GM19324 (cell line): ENCODE measurements at regions not wholly inside any gene's neighbourhood (a gene's known extent, or its start where the extent isn't known, plus 50 kb on each side); places are given as distances from the start of the nearest gene placed in this dataset.
"Not testable (repeated sequence)": the region's sequence is repeated elsewhere in the genome, so short reads cannot be mapped to it uniquely, and the experiment has no call there.

ENCODE experiments used
- ATAC-seq: cut with Tn5 transposase; IDR thresholded peaks from one replicate; pipeline ENCODE4 v1.9.1; 2021; ENCODE audit warnings: mild to moderate bottlenecking, moderate library complexity; ENCODE audit not compliant: unreplicated experiment, low FRiP score

GRCh38 chrX:139475432-139475831, 55.1 kb upstream of the F9 start:
- no peak for ATAC-seq

- not testable (repeated sequence) for ATAC-seq
Measured at GRCh38 chrX:139461945-139462344, 68.6 kb upstream of the F9 start.

GRCh38 chrX:139454743-139455142, 75.8 kb upstream of the F9 start:
- no peak for ATAC-seq

- no peak for ATAC-seq
Measured at GRCh38 chrX:139448996-139449395, 81.5 kb upstream of the F9 start.

GRCh38 chrX:139446832-139447231, 83.7 kb upstream of the F9 start:
- ATAC-seq, result no peak

DNA sequence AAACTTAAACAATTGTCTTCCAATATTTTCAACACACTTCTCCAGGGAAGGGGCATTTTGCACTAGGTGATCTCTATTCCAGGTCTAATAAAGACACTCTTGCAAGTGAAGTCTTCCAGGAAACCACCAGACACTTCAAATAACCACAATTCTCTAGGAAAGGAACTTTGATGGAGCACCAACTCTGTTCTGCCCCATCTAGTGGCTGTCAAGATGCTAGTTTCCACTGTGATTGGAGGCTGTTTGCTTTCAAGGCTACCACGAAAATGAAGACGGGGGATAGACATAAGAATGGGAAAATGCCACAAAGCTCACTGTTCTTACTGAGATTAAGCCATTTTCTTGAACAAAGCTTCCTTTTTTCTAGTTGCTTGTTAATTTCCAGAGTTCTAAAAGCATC, 100.6 kb upstream of the F9 start:
- no peak for ATAC-seq

DNA sequence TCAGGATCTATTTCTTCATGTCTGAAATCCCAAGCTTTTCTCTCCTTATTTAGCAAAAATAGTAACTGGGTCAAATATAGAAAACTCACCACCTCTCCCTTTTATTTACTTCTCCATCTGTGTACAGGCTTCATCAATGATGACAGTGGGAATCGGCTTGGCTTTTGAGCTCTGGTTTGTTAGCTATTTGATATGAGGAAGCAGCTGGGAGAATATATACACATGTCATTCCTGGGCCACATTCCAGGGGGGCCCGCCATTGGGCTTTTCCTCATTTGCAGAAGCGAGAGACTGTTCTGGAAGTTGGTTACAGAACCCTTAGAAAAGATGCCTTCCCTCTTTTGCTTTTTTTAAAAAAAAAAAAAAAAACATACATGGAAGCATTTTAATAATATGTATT, 107.4 kb upstream of the F9 start:
- no peak for ATAC-seq

GRCh38 chrX:139398258-139398657, 132.3 kb upstream of the F9 start:
- ATAC-seq, result not testable (repeated sequence)

- no peak for ATAC-seq
Measured at GRCh38 chrX:139388254-139388653, 142.3 kb upstream of the F9 start.

DNA sequence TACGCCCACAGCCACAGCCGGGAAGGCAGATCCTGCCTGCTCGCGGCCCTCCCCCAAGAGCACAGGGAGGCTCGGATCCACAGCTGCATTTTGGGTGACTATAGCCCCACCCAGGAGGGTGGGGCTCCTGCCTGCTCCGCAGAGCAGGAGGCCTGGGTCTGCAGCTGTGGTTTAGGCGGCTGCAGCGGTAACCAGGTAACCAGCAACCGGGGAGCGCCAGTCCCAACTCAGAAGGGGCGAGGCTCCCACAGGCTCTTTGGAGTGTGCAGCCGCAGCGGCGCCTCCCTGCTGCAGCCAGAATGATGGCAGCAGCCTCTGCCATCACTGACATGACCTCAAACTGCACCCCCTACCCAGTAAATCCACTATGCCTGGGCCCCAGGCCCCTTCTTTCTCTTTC, 148.0 kb upstream of the F9 start:
- no peak for ATAC-seq

DNA sequence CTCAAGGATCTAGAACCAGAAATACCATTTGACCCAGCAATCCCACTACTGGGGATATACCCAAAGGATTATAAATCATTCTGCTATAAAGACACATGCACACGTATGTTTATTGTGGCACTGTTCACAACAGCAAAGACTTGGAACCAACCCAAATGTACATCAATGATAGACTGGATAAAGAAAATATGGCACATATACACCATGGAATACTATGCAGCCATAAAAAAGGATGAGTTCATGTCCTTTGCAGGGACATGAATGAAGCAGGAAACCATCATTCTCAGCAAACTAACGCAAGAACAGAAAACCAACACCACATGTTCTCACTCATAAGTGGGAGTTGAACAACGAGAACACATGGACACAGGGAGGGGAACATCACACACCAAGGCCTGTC, 154.0 kb upstream of the F9 start:
- ATAC-seq, result not testable (repeated sequence)

DNA sequence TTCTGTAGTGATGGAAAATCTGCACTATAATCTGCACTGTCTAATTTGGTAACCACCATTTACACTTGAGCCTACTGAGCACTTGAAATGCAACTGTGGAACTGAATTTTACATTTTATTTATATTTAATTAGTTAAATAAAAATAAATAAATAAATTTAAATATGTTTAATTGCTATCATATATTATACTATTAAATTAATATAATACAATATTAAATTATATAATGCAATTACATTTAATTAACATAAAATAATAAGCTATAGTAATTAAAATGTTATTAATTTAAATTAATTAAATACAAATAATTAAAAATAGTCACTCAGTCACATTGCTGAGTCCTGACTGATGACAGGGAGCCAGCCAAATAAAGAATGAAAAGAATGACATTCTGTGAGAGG, 170.2 kb upstream of the F9 start:
- ATAC-seq, result no peak

GRCh38 chrX:139342594-139342991, 187.9 kb upstream of the F9 start:
- ATAC-seq, result not testable (repeated sequence)

DNA sequence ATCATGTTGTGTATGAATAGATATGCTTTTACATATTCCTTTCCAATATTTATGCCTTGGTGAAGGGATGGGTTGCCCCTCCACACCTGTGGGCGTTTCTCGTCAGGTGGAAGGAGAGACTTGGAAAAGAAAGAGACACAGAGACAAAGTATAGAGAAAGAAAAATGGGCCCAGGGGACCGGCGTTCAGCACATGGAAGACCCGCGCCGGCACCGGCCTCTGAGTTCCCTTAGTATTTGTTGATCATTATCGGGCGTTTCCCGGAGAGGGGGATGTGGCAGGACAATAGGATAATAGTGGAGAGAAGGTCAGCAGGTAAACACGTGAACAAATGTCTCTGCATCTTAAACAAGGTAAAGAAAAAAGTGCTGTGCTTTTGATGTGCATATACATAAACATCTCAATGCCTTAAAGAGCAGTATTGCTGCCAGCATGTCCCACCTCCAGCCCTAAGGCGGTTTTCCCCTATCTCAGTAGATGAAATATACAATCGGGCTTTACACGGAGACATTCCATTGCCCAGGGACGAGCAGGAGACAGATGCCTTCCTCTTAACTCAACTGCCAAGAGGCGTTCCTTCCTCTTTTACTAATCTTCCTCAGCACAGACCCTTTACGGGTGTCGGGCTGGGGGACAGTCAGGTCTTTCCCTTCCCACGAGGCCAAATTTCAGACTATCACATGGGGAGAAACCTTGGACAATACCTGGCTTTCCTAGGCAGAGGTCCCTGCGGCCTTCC, 188.5 kb upstream of the F9 start:
- ATAC-seq, result not testable (repeated sequence)

DNA sequence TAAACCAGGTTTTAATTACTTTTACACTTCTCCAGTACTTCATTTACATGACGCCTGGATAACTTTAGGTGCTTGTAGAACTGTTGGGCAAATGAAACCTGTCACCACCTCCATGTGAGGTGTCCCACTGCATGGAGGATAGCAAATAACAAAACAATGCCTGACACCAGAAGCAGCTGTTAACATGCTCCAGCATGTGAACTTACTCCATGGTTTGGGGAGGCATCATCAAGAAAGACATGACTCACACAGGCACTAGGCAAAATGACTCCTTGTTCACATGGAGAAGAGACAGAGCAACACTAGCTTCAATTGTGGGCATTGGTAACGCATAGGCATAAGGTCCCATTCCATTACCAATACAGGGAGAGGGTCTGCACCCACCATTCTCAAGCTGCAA, 198.1 kb upstream of the F9 start:
- no peak for ATAC-seq

GRCh38 chrX:139327355-139327754, 203.2 kb upstream of the F9 start:
- ATAC-seq, result no peak

GRCh38 chrX:139324756-139325155, 205.8 kb upstream of the F9 start:
- no peak for ATAC-seq

DNA sequence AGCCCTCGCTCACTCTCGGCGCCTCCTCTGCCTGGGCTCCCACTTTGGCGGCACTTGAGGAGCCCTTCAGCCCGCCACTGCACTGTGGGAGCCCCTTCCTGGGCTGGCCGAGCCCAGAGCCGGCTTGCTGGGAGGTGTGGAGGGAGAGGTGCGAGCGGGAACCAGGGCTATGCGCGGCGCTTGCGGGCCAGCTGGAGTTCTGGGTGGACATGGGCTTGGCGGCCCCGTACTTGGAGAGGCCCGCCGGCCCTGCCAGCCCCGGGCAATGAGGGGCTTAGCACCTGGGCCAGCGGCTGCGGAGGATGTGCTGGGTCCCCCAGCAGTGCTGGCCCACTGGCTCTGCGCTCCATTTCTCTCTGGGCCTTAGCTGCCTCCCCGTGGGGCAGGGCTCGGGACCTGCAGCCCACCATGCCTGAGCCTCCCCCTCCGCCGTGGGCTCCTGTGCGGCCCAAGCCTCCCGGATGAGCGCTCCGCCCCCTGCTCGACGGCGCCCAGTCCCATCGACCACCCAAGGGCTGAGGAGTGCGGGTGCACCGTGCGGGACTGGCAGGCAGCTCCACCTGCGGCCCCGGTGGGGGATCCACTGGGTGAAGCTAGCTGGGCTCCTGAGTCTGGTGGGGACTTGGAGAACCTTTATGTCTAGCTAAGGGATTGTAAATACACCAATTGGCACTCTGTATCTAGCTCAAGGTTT, 209.7 kb upstream of the F9 start:
- ATAC-seq, result not testable (repeated sequence)

DNA sequence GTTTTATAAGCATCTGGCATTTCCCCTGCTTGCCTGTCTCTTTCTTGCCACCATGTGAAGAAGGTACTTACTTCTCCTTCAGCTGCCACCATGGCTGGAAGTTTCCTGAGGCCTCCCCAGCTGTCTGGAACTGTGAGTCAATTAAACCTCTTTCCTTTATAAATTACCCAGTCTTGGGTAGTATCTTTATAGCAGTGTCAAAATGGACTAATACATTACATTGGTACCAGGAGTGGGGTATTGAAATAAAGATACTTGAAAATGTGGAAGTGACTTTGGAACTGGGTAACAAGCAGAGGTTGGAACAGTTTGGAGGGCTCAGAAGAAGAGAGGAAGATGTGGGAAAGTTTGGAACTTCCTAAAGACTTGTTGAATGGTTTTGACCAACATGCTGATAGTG, 223.9 kb upstream of the F9 start:
- not testable (repeated sequence) for ATAC-seq

GRCh38 chrX:139304471-139304870, 226.1 kb upstream of the F9 start:
- ATAC-seq, result no peak

GRCh38 chrX:139299309-139299708, 231.2 kb upstream of the F9 start:
- ATAC-seq, result no peak

- no peak for ATAC-seq
Measured at GRCh38 chrX:139298437-139298836, 232.1 kb upstream of the F9 start.
